ENCODE measurements at regions not wholly inside any gene's neighbourhood (a gene's known extent, or its start where the extent isn't known, plus 50 kb on each side); places are given as distances from the start of the nearest gene placed in this dataset.

DNA sequence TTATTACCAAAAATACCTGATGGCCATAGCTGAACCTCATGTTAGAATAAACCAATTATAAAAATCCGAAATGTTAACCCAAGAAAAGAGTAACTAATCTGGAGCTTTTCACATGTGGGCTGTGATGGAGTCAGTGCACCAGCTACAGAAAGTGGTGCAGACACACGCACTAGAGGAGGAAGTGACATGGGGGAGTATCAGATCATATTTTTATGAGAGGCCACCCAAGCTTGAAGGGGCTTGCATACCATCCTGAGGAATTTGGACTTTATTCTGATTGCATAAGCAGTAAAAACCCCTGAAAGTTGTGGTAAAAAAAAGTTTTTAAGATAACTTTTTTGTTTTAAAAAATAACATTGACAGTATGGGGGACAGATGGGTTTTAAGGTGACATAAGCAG lies 1148.5 kb upstream of the CELF2 start:
- Histone ChIP-seq H3K14ac (replicated peaks; ENCODE audit: low read depth, low read length) (no peak overlapping the region), H3K36me3 (ENCODE audit: control insufficient read depth, insufficient read depth, low read length) (no peaks in the 10 kb centered on the region), H3K4me2 (ENCODE audit: low read depth, low read length) (no peak overlapping the region), H4K20me1 (ENCODE audit: insufficient read depth, low read length) (no peaks in the 10 kb centered on the region), H2BK20ac (ENCODE audit: low read depth, low read length) (no peak overlapping the region), H3K9ac (ENCODE audit: low read depth, low read length) (no peak overlapping the region), H3K9me3 (ENCODE audit: control insufficient read depth, insufficient read depth, low read length) (no peaks in the 10 kb centered on the region), H3K23ac (ENCODE audit: low read depth, low read length) (no peak overlapping the region), H3K4me3 (ENCODE audit: insufficient read depth, low read depth, low read length) (no peak overlapping the region), H3K27me3 (ENCODE audit: control insufficient read depth, insufficient read depth, low read length) (no peaks in the 10 kb centered on the region), H2BK5ac (ENCODE audit: low read depth, low read length, poor library complexity, severe bottlenecking) (no peak overlapping the region), H4K8ac (ENCODE audit: low read depth in 2 of 2, low read length in 2 of 2) (no peak overlapping the region), H3K27ac (ENCODE audit: insufficient read depth, low read length) (no peak overlapping the region), H2AFZ (replicated peaks; ENCODE audit: low read length, poor library complexity) (no peak overlapping the region), H3K79me1 (ENCODE audit: low read depth in 1 of 2, low read length in 2 of 2) (no peaks in the 10 kb centered on the region), H2AK5ac (ENCODE audit: low read depth, low read length) (no peak overlapping the region), H3K4ac (ENCODE audit: low read depth, low read length) (no peak overlapping the region), H2AK9ac (replicated peaks; ENCODE audit: low read depth, low read length, poor library complexity) (no peak overlapping the region), H3K4me1 (ENCODE audit: control insufficient read depth, insufficient read depth, low read length) (no peaks in the 10 kb centered on the region), H3K56ac (ENCODE audit: extremely low read depth, insufficient read depth, low read length) (no peak overlapping the region), H4K5ac (ENCODE audit: low read depth, low read length) (no peak overlapping the region), H3K9me1 (ENCODE audit: insufficient read depth, low read length) (no peaks in the 10 kb centered on the region), H4K91ac (ENCODE audit: insufficient read depth, low read depth, low read length) (no peak overlapping the region), H2BK120ac (ENCODE audit: low read depth, low read length) (no peak overlapping the region), H3K18ac (ENCODE audit: low read depth, low read length) (no peak overlapping the region), H2BK15ac (ENCODE audit: low read depth, low read length) (no peak overlapping the region)
- BruUV-seq (replicated peaks) = no TSS peak
- dilution Hi-C loops (cut with HindIII; ENCODE audit: low sequenced_read_pairs, unreplicated experiment) (no loop called here), in situ Hi-C loops (cut with MboI; ENCODE audit: low sequenced_read_pairs) (no loop called here), intact Hi-C loops (cut with micrococcal nuclease) (no loop called here)
- TF ChIP-seq CEBPB (IDR thresholded peaks at IDR 0.05; ENCODE audit: low read depth, low read length) = no peak
- TF ChIP-seq RFX5 (IDR thresholded peaks at IDR 0.05; ENCODE audit: low read depth, low read length) = no peak
- no peak for TF ChIP-seq MAZ (IDR thresholded peaks at IDR 0.05; ENCODE audit: borderline replicate concordance, low read depth, low read length)
- TF ChIP-seq, protein P1, sequence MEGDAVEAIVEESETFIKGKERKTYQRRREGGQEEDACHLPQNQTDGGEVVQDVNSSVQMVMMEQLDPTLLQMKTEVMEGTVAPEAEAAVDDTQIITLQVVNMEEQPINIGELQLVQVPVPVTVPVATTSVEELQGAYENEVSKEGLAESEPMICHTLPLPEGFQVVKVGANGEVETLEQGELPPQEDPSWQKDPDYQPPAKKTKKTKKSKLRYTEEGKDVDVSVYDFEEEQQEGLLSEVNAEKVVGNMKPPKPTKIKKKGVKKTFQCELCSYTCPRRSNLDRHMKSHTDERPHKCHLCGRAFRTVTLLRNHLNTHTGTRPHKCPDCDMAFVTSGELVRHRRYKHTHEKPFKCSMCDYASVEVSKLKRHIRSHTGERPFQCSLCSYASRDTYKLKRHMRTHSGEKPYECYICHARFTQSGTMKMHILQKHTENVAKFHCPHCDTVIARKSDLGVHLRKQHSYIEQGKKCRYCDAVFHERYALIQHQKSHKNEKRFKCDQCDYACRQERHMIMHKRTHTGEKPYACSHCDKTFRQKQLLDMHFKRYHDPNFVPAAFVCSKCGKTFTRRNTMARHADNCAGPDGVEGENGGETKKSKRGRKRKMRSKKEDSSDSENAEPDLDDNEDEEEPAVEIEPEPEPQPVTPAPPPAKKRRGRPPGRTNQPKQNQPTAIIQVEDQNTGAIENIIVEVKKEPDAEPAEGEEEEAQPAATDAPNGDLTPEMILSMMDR (conservative IDR thresholded peaks at IDR 0.05; ENCODE audit: low read depth, low read length) = no peak
- TF ChIP-seq MAFK (IDR thresholded peaks at IDR 0.05; ENCODE audit: low read depth, low read length) = no peak
- TF ChIP-seq RAD21 (IDR thresholded peaks at IDR 0.05; ENCODE audit: low read length) = no peak
- no peak for TF ChIP-seq RCOR1 (IDR thresholded peaks at IDR 0.05; ENCODE audit: insufficient replicate concordance, low read length)
- TF ChIP-seq SMC3 (IDR thresholded peaks at IDR 0.05; ENCODE audit: low read depth, low read length) = no peak
- TF ChIP-seq FOS (IDR thresholded peaks at IDR 0.05; ENCODE audit: low read depth, low read length) = no peak
- TF ChIP-seq CHD1 (IDR thresholded peaks at IDR 0.05; ENCODE audit: low read depth, low read length) = no peak
- no peak for TF ChIP-seq NFE2L2 (IDR thresholded peaks at IDR 0.05; ENCODE audit: low read depth, low read length)
- no peak for TF ChIP-seq POLR2A (IDR thresholded peaks at IDR 0.05; ENCODE audit: low read depth, low read length)
- TF ChIP-seq BHLHE40 (IDR thresholded peaks at IDR 0.05; ENCODE audit: low read depth, low read length) = no peak
- TF ChIP-seq, protein P2, sequence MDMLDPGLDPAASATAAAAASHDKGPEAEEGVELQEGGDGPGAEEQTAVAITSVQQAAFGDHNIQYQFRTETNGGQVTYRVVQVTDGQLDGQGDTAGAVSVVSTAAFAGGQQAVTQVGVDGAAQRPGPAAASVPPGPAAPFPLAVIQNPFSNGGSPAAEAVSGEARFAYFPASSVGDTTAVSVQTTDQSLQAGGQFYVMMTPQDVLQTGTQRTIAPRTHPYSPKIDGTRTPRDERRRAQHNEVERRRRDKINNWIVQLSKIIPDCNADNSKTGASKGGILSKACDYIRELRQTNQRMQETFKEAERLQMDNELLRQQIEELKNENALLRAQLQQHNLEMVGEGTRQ (IDR thresholded peaks at IDR 0.05; ENCODE audit: low read depth, low read length) = no peak
- TF ChIP-seq MXI1 (IDR thresholded peaks at IDR 0.05; ENCODE audit: borderline replicate concordance, low read depth, low read length) = no peak
- TF ChIP-seq, protein P3, sequence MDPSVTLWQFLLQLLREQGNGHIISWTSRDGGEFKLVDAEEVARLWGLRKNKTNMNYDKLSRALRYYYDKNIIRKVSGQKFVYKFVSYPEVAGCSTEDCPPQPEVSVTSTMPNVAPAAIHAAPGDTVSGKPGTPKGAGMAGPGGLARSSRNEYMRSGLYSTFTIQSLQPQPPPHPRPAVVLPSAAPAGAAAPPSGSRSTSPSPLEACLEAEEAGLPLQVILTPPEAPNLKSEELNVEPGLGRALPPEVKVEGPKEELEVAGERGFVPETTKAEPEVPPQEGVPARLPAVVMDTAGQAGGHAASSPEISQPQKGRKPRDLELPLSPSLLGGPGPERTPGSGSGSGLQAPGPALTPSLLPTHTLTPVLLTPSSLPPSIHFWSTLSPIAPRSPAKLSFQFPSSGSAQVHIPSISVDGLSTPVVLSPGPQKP (IDR thresholded peaks at IDR 0.05; ENCODE audit: borderline replicate concordance, low read depth, low read length) = no peak
- WGBS, 2 experiments (ENCODE audit: extremely low coverage in 2 of 2, insufficient read length in 1 of 2) = no CpG with 5 or more reads among the region's 2 CpGs
- DNase-seq = no peak
- ChIA-PET CTCF (interaction anchor here (1.3 kb wide), 1 partner anchor 253 kb away, joined by 3 read pairs; no protein-coding TSS in a partner anchor), POLR2A (ENCODE audit: unreplicated experiment) (interaction anchor here (1.0 kb wide), 1 partner anchor 366 kb away, joined by 7 read pairs; no protein-coding TSS in a partner anchor)
- no peak for ATAC-seq (ENCODE audit: low read depth)

Data from IMR-90 (cell line).